Neural cell (in vitro differentiated cells): ENCODE measurements at regions not wholly inside any gene's neighbourhood (a gene's known extent, or its start where the extent isn't known, plus 50 kb on each side); places are given as distances from the start of the nearest gene placed in this dataset.

Experiments used
- H2AFZ ChIP-seq: fragments of 200-600, 300-800 bp; sonication (generic), shearing (Covaris generic); 2 replicates; pipeline ENCODE4 v1.6.0; 2014; ENCODE audit warnings: low read depth, mild to moderate bottlenecking, antibody characterized with exemption, low read length, moderate library complexity
- H3F3A ChIP-seq: fragments of 200-600 bp; shearing (Covaris generic); 2 replicates; pipeline ENCODE4 v1.6.1; 2016; ENCODE audit warnings: mild to moderate bottlenecking, moderate library complexity, mixed read lengths, antibody characterized with exemption, low read length; ENCODE audit not compliant: insufficient read depth, poor library complexity, severe bottlenecking
- H3K27ac ChIP-seq: fragments of 200-600, 300-800 bp; sonication (generic), shearing (Covaris generic); 2 replicates; pipeline ENCODE4 v1.5.1; 2014; ENCODE audit warnings: mild to moderate bottlenecking, low read length, moderate library complexity
- H3K27me3 ChIP-seq: fragments of 300-800, 200-600 bp; sonication (generic), shearing (Covaris generic); 2 replicates; pipeline ENCODE4 v1.6.0; 2014; ENCODE audit warnings: mild to moderate bottlenecking, low read depth, low read length, moderate library complexity; ENCODE audit not compliant: insufficient read depth
- H3K36me3 ChIP-seq: fragments of 300-800, 200-600 bp; sonication (generic), shearing (Covaris generic); 2 replicates; pipeline ENCODE4 v1.5.1; 2014; ENCODE audit warnings: mild to moderate bottlenecking, antibody characterized with exemption, low read length, moderate library complexity; ENCODE audit not compliant: insufficient read depth
- H3K4me2 ChIP-seq: fragments of 300-800, 200-600 bp; sonication (generic), shearing (Covaris generic); 2 replicates; pipeline ENCODE4 v1.6.0; 2014; ENCODE audit warnings: mild to moderate bottlenecking, low read length
- H3K4me3 ChIP-seq: fragments of 300-800, 200-600 bp; sonication (generic), shearing (Covaris generic); 2 replicates; pipeline ENCODE4 v1.5.1; 2014; ENCODE audit warnings: mild to moderate bottlenecking, low read length, moderate library complexity
- H3K79me2 ChIP-seq: fragments of 200-600 bp; shearing (Covaris generic); replicated peaks from 2 replicates; pipeline ENCODE4 v1.6.0; 2014; ENCODE audit warnings: mild to moderate bottlenecking, low read length, moderate library complexity; ENCODE audit not compliant: insufficient read depth
- H3K9ac ChIP-seq: fragments of 300-800, 200-600 bp; sonication (generic), shearing (Covaris generic); 2 replicates; pipeline ENCODE4 v1.6.1; 2016; ENCODE audit warnings: mild to moderate bottlenecking, low read length, mixed read lengths
- H3K9me2 ChIP-seq: fragments of 200-600 bp; shearing (Covaris generic); 2 replicates; pipeline ENCODE4 v1.6.1; 2016; ENCODE audit warnings: mild to moderate bottlenecking, low read length, mixed read lengths; ENCODE audit not compliant: insufficient read depth
- H3K9me3 ChIP-seq: fragments of 200-600, 300-800 bp; sonication (generic), shearing (Covaris generic); 2 replicates; pipeline ENCODE4 v1.6.1; 2016; ENCODE audit warnings: mild to moderate bottlenecking, mixed run types, low read length, moderate library complexity, mixed read lengths
- H4K20me1 ChIP-seq: fragments of 200-600 bp; shearing (Covaris generic); 2 replicates; pipeline ENCODE4 v1.6.1; 2016; ENCODE audit warnings: mild to moderate bottlenecking, mixed run types; ENCODE audit not compliant: insufficient read depth
- CTCF ChIP-seq: fragments of 450-650 bp; IDR thresholded peaks from 2 replicates; pipeline ENCODE4 v1.5.1; 2014; ENCODE audit warnings: antibody characterized with exemption, mild to moderate bottlenecking, moderate library complexity; ENCODE audit not compliant: poor library complexity, severe bottlenecking
- EP300 ChIP-seq: fragments of 450-650 bp; conservative IDR thresholded peaks from 2 replicates; pipeline ENCODE4 v1.6.1; 2014; ENCODE audit warnings: antibody characterized with exemption, mild to moderate bottlenecking, moderate library complexity; ENCODE audit not compliant: poor library complexity, severe bottlenecking
- EZH2 ChIP-seq: fragments of 200-600, 300-800 bp; shearing (Covaris generic), sonication (generic); IDR thresholded peaks from 2 replicates; pipeline ENCODE4 v1.6.1; 2014; ENCODE audit warnings: antibody characterized with exemption, low read length, borderline replicate concordance, mild to moderate bottlenecking; ENCODE audit not compliant: insufficient read depth, poor library complexity, severe bottlenecking
- MXI1 ChIP-seq: fragments of 450-650 bp; conservative IDR thresholded peaks from 2 replicates; pipeline ENCODE4 v1.6.1; 2014; ENCODE audit warnings: antibody characterized with exemption, mild to moderate bottlenecking; ENCODE audit not compliant: poor library complexity, severe bottlenecking
- POLR2AphosphoS5 ChIP-seq: IDR thresholded peaks from 2 replicates; pipeline ENCODE4 v1.6.1; 2012
- RAD21 ChIP-seq: fragments of 450-650 bp; conservative IDR thresholded peaks from 2 replicates; pipeline ENCODE4 v1.6.1; 2014; ENCODE audit warnings: antibody characterized with exemption, mild to moderate bottlenecking, moderate library complexity
- SMC3 ChIP-seq: fragments of 450-650 bp; conservative IDR thresholded peaks from 2 replicates; pipeline ENCODE4 v1.6.1; 2014; ENCODE audit warnings: antibody characterized with exemption, mild to moderate bottlenecking, moderate library complexity; ENCODE audit not compliant: poor library complexity
- TAF1 ChIP-seq: IDR thresholded peaks from 2 replicates; pipeline ENCODE4 v1.6.1; 2012; ENCODE audit warnings: low read depth
- TF ChIP-seq, protein P1 (sequence below): IDR thresholded peaks from 2 replicates; pipeline ENCODE4 v1.6.1; 2012; ENCODE audit warnings: borderline replicate concordance

DNA sequence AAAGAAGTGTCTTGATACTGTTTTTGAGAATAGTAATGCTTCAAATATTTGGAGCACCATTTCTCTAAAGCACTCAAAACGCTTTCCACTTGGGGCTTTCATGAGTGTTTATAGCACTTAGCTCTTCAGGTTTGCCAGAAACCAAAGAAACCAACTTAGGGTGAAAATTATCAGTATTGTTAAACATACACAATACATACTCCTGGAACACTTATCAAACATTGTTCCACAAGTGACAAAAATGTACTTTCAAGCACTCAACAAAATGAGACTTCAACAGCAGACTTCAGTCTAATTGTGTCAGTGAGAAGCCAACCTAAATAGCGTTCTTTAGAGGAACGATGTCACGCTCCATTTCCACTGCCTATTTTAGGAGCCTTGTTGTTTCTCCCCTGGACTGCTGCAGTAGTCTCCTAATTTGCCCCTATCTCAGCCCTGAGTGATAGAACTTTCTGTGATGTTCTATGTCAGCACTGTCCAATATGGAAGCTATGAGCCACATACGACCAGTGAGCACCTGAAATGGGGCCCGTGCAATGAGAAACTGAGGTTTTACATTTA, 461.3 kb downstream of the KIF16B start:
- TF ChIP-seq TAF1 (no peak), SMC3 (no peak), MXI1 (no peak), POLR2AphosphoS5 (no peak)
- H3K9me2 ChIP-seq = no peaks in the 10 kb centered on the region
- no peaks in the 10 kb centered on the region for H3K79me2 ChIP-seq
- no peaks in the 10 kb centered on the region for H3F3A ChIP-seq
- H2AFZ ChIP-seq = no peak overlapping the region
- H3K9ac ChIP-seq = no peak overlapping the region
- H3K36me3 ChIP-seq = no peaks in the 10 kb centered on the region
- no peak overlapping the region for H3K4me2 ChIP-seq
- no peaks in the 10 kb centered on the region for H3K27me3 ChIP-seq
- no peak overlapping the region for H3K27ac ChIP-seq
- H4K20me1 ChIP-seq = no peaks in the 10 kb centered on the region
- no peaks in the 10 kb centered on the region for H3K9me3 ChIP-seq
- no peak overlapping the region for H3K4me3 ChIP-seq

- Histone ChIP-seq H3K27me3 (no peaks in the 10 kb centered on the region), H3K9me3 (no peaks in the 10 kb centered on the region), H3K36me3 (no peaks in the 10 kb centered on the region), H3K4me2 (no peak overlapping the region), H3F3A (no peaks in the 10 kb centered on the region), H4K20me1 (no peaks in the 10 kb centered on the region), H3K27ac (no peak overlapping the region), H3K4me3 (no peak overlapping the region), H3K9ac (no peak overlapping the region), H3K79me2 (no peaks in the 10 kb centered on the region), H2AFZ (no peak overlapping the region), H3K9me2 (no peaks in the 10 kb centered on the region)
- no peak for TF ChIP-seq RAD21
- no peak for TF ChIP-seq TAF1
- no peak for TF ChIP-seq SMC3
- TF ChIP-seq MXI1 = no peak
- TF ChIP-seq CTCF = no peak
- TF ChIP-seq, protein P1, sequence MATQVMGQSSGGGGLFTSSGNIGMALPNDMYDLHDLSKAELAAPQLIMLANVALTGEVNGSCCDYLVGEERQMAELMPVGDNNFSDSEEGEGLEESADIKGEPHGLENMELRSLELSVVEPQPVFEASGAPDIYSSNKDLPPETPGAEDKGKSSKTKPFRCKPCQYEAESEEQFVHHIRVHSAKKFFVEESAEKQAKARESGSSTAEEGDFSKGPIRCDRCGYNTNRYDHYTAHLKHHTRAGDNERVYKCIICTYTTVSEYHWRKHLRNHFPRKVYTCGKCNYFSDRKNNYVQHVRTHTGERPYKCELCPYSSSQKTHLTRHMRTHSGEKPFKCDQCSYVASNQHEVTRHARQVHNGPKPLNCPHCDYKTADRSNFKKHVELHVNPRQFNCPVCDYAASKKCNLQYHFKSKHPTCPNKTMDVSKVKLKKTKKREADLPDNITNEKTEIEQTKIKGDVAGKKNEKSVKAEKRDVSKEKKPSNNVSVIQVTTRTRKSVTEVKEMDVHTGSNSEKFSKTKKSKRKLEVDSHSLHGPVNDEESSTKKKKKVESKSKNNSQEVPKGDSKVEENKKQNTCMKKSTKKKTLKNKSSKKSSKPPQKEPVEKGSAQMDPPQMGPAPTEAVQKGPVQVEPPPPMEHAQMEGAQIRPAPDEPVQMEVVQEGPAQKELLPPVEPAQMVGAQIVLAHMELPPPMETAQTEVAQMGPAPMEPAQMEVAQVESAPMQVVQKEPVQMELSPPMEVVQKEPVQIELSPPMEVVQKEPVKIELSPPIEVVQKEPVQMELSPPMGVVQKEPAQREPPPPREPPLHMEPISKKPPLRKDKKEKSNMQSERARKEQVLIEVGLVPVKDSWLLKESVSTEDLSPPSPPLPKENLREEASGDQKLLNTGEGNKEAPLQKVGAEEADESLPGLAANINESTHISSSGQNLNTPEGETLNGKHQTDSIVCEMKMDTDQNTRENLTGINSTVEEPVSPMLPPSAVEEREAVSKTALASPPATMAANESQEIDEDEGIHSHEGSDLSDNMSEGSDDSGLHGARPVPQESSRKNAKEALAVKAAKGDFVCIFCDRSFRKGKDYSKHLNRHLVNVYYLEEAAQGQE = no peak
- TF ChIP-seq POLR2AphosphoS5 = no peak
- no peak for TF ChIP-seq EZH2
- TF ChIP-seq EP300 = no peak
These were observed 461.9 kb downstream of the KIF16B start for GRCh38 chr20:16111172-16111832.
